GM10266 (cell line): ENCODE measurements at regions not wholly inside any gene's neighbourhood (a gene's known extent, or its start where the extent isn't known, plus 50 kb on each side); places are given as distances from the start of the nearest gene placed in this dataset.

ENCODE experiments used
- DNase-seq: peaks from one replicate; pipeline ENCODE4 v3.0.0; 2012; ENCODE audit errors: extremely low spot score
- TF ChIP-seq, protein P1 (sequence below): IDR thresholded peaks from 2 replicates; pipeline ENCODE4 v1.5.1; 2012; ENCODE audit warnings: mild to moderate bottlenecking, low read depth; ENCODE audit not compliant: control insufficient read depth, insufficient read depth; ENCODE audit errors: missing control alignments

- DNase-seq = no peak
- TF ChIP-seq, protein P1, sequence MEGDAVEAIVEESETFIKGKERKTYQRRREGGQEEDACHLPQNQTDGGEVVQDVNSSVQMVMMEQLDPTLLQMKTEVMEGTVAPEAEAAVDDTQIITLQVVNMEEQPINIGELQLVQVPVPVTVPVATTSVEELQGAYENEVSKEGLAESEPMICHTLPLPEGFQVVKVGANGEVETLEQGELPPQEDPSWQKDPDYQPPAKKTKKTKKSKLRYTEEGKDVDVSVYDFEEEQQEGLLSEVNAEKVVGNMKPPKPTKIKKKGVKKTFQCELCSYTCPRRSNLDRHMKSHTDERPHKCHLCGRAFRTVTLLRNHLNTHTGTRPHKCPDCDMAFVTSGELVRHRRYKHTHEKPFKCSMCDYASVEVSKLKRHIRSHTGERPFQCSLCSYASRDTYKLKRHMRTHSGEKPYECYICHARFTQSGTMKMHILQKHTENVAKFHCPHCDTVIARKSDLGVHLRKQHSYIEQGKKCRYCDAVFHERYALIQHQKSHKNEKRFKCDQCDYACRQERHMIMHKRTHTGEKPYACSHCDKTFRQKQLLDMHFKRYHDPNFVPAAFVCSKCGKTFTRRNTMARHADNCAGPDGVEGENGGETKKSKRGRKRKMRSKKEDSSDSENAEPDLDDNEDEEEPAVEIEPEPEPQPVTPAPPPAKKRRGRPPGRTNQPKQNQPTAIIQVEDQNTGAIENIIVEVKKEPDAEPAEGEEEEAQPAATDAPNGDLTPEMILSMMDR = no peak
Measured at GRCh38 chr5:68093455-68094159, 121.9 kb upstream of the PIK3R1 start.

DNA sequence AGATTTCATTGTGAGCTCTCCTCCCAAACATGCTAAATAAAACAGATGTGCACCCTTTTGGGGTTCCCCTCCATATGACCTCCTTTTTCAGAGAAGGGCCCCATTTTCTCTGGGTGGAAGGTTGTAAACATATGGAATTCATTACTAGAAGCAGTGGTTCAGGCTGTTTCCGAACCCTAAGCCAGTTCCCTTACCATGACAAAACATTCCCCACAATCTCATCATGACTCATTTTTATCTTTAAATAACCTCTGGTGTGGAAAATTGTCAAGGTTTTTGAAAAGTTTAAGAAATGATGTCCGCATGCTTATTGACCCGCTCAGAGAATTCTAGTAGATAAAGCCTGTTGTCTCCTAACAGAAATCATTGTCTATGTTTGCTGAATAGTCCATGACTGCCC lies 127.3 kb upstream of the PIK3R1 start:
- TF ChIP-seq, protein P1 = no peak
- DNase-seq = no peak

DNA sequence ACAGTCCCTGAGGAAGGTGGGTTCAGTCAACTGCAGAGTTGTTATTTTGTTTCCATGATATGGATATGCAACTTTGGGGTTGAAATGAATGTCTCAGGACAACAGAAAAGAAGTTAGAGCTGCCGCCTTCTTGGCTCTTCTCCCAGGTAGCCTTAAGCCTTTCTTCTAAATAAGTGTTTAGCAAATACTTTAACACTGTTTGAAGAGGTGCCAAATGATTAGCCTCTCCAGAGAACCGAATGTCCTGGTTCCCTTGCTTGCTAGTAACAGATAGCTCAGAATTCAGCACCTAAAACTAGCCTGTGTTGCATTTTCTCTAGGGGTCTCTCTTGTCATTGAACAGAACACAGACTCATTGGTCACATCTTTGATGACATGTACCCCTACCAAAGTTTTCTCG lies 127.7 kb upstream of the PIK3R1 start:
- no peak for DNase-seq

DNA sequence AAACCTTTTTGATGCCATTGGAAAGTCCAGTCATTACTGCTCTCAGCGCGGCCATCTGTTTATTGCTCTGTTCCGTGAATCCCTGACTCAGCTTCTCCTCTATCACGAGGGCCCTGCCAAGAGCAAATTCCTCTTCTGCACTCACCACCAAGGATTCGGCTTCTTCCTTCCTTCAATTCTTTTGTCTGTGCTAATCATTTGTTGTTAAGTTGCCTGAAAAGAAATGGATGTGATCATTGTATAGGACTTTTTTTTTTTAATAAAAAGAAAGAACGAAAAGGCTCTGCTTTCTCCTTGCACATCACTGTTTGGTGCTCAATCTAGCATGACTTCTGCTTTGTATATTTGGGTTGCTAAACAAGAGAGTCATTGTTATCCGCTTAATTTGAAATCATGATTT lies 128.7 kb upstream of the PIK3R1 start:
- no peak for DNase-seq

More for the DNA sequence above, 127.7 kb upstream of the PIK3R1 start:
- TF ChIP-seq, protein P1 = no peak

DNA sequence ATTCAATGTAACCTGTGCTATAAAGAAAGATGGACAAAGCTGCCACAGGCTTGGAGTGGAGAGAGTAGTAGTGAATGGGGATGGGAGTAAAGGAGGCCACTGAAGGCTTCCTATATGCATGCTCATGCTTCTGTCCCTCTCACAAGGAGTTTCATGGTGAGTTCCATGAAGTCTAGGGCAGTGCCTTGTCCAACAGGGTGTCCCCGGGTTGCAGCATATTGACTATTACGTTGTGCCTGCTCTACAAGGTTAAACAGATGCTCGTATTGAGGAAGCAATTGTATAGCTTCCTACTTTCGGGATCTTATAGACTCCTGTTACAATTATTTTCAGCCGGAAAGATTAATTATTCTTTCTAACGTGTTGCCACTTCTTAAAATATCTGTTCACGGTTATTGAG lies 129.1 kb upstream of the PIK3R1 start:
- TF ChIP-seq, protein P1 = no peak
- no peak for DNase-seq

More for the DNA sequence above, 128.7 kb upstream of the PIK3R1 start:
- TF ChIP-seq, protein P1 = no peak

DNA sequence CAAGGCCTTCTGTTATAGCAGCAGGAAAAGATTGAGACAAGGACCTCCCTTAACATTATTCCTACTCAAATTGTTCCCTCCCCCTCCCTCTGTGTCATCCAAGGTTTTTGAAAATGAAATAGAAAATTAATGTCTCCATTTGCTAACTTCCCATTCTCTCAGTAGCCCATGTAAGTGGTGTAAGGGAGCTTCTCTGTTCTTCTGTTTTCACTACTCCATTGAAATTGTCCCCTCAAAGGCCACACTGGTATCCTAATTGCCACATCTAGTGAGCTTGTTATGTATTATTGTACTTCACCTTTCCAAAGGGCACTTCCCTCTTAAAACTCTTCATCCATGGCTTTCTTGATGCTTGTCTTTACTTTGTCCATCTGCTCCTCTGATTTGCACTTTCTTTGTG lies 131.2 kb upstream of the PIK3R1 start:
- DNase-seq = no peak
- TF ChIP-seq, protein P1 = no peak

DNA sequence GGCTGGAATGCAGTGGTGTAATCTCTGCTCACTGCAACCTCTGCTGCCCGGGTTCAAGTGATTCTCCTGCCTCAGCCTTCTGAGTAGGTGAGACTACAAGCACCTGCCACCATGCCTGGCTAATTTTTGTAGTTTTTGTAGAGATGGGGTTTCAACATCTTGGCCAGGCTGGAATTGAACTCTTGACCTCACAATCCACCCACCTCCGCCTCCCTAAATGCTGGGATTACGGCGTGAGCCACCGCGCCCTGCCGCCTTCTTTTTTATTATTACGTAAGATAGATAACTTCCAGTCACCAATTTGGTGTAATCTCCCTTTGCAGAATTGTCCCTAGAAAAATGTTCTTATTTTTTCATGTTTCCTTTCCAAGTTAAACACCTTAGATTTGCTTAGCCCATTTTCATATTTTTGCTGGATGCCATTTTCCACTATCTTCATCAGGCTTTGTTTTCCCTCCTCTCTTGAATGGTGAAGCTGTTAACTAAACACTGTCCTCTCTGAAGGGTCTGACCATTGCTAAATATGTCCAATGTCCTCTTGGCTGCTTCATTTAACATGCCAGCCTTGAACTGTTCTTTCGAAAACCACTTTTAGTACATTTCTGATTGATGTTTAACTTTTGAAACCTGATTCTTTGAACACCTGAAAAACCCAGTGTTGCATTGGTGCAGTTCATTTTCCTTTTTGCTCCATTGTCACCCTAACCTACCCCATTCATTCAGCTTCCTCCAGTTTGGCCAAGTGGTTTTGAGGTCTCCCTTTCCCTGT lies 135.1 kb upstream of the PIK3R1 start:
- TF ChIP-seq, protein P1 = no peak
- DNase-seq = no peak
